OCI-LY1 (cell line): ENCODE measurements at regions not wholly inside any gene's neighbourhood (a gene's known extent, or its start where the extent isn't known, plus 50 kb on each side); places are given as distances from the start of the nearest gene placed in this dataset.

Experiments used
- CTCF ChIP-seq: fragments of 200-600 bp; sonication (generic), shearing (Covaris generic); IDR thresholded peaks from 2 replicates; pipeline ENCODE4 v1.5.1; 2017; ENCODE audit warnings: mild to moderate bottlenecking, antibody characterized with exemption, low read length, moderate library complexity, mixed read lengths
- EZH2 ChIP-seq: fragments of 200-600 bp; sonication (generic), shearing (Covaris generic); IDR thresholded peaks from 2 replicates; pipeline ENCODE4 v1.8.0; 2017; ENCODE audit warnings: borderline replicate concordance, mixed run types, mild to moderate bottlenecking, antibody characterized with exemption, low read length, moderate library complexity, mixed read lengths

- TF ChIP-seq CTCF (no peak), EZH2 (no peak)
Observed at GRCh38 chr17:22692066-22692805, 999.9 kb downstream of the KCNJ18 start.
